ENCODE measurements at regions not wholly inside any gene's neighbourhood (a gene's known extent, or its start where the extent isn't known, plus 50 kb on each side); places are given as distances from the start of the nearest gene placed in this dataset.

GRCh38 chr7:9017286-9017685, 583.9 kb downstream of the NXPH1 start:
- TF ChIP-seq CTCF (IDR thresholded peaks at IDR 0.05; ENCODE audit: low read depth, low read length) (no peak), EZH2phosphoT487 (IDR thresholded peaks at IDR 0.05; ENCODE audit: low read depth) (no peak)

All from OCI-LY3 (cell line).